DND-41 (cell line): ENCODE measurements at regions not wholly inside any gene's neighbourhood (a gene's known extent, or its start where the extent isn't known, plus 50 kb on each side); places are given as distances from the start of the nearest gene placed in this dataset.

Experiments used
- ATAC-seq: fragments of 200-7000 bp; cut with Tn5 transposase; 3 replicates; pipeline ENCODE4 v1.9.1; 2021; ENCODE audit warnings: low read depth; ENCODE audit not compliant: insufficient read depth
- DNase-seq: peaks from one replicate; pipeline ENCODE4 v3.0.0-alpha.2; 2020
- H2AFZ ChIP-seq: 2 replicates; pipeline ENCODE4 v1.6.0; 2012; ENCODE audit warnings: low read depth, low read length
- H3K27ac ChIP-seq: 2 replicates; pipeline ENCODE4 v1.5.1; 2012; ENCODE audit warnings: low read length, inconsistent platforms
- H3K27me3 ChIP-seq: fragments of 200-600 bp; sonication (generic); 2 replicates; pipeline ENCODE4 v1.6.0; 2012; ENCODE audit warnings: low read length, mild to moderate bottlenecking, inconsistent platforms; ENCODE audit not compliant: insufficient read depth, poor library complexity
- H3K36me3 ChIP-seq: 2 replicates; pipeline ENCODE4 v1.5.1; 2012; ENCODE audit warnings: low read length, inconsistent platforms; ENCODE audit not compliant: insufficient read depth
- H3K4me1 ChIP-seq: 2 replicates; pipeline ENCODE4 v1.5.1; 2012; ENCODE audit warnings: mild to moderate bottlenecking, low read length; ENCODE audit not compliant: insufficient read depth
- H3K4me2 ChIP-seq: 2 replicates; pipeline ENCODE4 v1.6.0; 2012; ENCODE audit warnings: mild to moderate bottlenecking, moderate library complexity, low read length, inconsistent platforms; ENCODE audit not compliant: insufficient read depth
- H3K4me3 ChIP-seq, 2 experiments: fragments of 200-600 bp in 1 of 2; shearing (Covaris generic) in 1 of 2; 2 replicates each; pipeline ENCODE4 v1.5.1; 2012 to 2016; ENCODE audit warnings: inconsistent platforms in 2 of 2, low read length in 2 of 2, mild to moderate bottlenecking in 2 of 2, low read depth in 1 of 2, moderate library complexity in 1 of 2
- H3K79me2 ChIP-seq: 2 replicates; pipeline ENCODE4 v1.6.0; 2012; ENCODE audit warnings: low read length, inconsistent platforms; ENCODE audit not compliant: insufficient read depth
- H3K9ac ChIP-seq: 2 replicates; pipeline ENCODE4 v1.6.0; 2012; ENCODE audit warnings: low read depth, mild to moderate bottlenecking, inconsistent platforms, low read length, moderate library complexity
- H3K9me3 ChIP-seq: 2 replicates; pipeline ENCODE4 v1.5.1; 2012; ENCODE audit warnings: low read length, moderate library complexity, mild to moderate bottlenecking, inconsistent platforms; ENCODE audit not compliant: insufficient read depth, severe bottlenecking
- H4K20me1 ChIP-seq: 2 replicates; pipeline ENCODE4 v1.6.0; 2012; ENCODE audit warnings: low read length; ENCODE audit not compliant: insufficient read depth
- EZH2 ChIP-seq: IDR thresholded peaks from 3 replicates; pipeline ENCODE4 v1.6.1; 2012; ENCODE audit warnings: borderline replicate concordance, low read depth, mild to moderate bottlenecking, moderate library complexity, low read length, inconsistent platforms; ENCODE audit not compliant: severe bottlenecking
- TF ChIP-seq, protein P1 (sequence below): IDR thresholded peaks from 2 replicates; pipeline ENCODE4 v1.5.1; 2012; ENCODE audit warnings: borderline replicate concordance, low read length, moderate library complexity, mild to moderate bottlenecking; ENCODE audit not compliant: poor library complexity, severe bottlenecking; ENCODE audit errors: extremely low read depth

GRCh38 chr2:145503511-145503910 lies 983.6 kb upstream of the ZEB2 start:
- H3K4me1 ChIP-seq, result peaks cover 9% of the 10 kb centered on the region

DNA sequence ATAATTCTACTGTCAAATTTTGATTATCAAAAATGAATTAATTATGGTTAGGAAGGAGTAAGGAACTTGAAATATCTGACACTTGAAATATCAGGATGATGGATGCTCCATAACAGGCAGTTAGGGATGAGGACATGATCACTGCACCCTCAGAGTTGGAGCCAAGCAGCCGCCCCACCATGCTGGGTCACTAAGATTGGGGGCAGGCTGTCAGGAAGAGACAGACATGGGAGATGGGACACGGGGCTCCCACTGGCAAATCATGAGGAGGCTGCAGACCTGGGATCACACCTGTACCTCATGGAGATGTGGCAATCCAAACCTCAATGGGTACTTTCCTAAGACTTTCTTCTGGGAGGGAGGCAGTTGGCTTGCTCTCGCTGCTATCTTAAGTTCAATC lies 982.0 kb upstream of the ZEB2 start:
- no peaks in the 10 kb centered on the region for H3K79me2 ChIP-seq
- H3K4me1 ChIP-seq, result peaks cover 9% of the 10 kb centered on the region
- TF ChIP-seq, protein P1, sequence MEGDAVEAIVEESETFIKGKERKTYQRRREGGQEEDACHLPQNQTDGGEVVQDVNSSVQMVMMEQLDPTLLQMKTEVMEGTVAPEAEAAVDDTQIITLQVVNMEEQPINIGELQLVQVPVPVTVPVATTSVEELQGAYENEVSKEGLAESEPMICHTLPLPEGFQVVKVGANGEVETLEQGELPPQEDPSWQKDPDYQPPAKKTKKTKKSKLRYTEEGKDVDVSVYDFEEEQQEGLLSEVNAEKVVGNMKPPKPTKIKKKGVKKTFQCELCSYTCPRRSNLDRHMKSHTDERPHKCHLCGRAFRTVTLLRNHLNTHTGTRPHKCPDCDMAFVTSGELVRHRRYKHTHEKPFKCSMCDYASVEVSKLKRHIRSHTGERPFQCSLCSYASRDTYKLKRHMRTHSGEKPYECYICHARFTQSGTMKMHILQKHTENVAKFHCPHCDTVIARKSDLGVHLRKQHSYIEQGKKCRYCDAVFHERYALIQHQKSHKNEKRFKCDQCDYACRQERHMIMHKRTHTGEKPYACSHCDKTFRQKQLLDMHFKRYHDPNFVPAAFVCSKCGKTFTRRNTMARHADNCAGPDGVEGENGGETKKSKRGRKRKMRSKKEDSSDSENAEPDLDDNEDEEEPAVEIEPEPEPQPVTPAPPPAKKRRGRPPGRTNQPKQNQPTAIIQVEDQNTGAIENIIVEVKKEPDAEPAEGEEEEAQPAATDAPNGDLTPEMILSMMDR, result no peak
- TF ChIP-seq EZH2, result no peak
- ATAC-seq (no peak; the same call in 2 of the 3 replicates), DNase-seq (peak; percentile 7)
- no peak overlapping the region for H2AFZ ChIP-seq
- no peaks in the 10 kb centered on the region for H3K9me3 ChIP-seq
- no peaks in the 10 kb centered on the region for H4K20me1 ChIP-seq
- no peak overlapping the region for H3K4me3 ChIP-seq
- H3K27me3 ChIP-seq, result no peaks in the 10 kb centered on the region
- H3K4me2 ChIP-seq, result no peak overlapping the region
- H3K36me3 ChIP-seq, result no peaks in the 10 kb centered on the region
- H3K9ac ChIP-seq, result no peak overlapping the region
- no peak overlapping the region for H3K27ac ChIP-seq

More at GRCh38 chr2:145503511-145503910, 983.6 kb upstream of the ZEB2 start:
- H3K9me3 ChIP-seq, result no peaks in the 10 kb centered on the region
- DNase-seq (no peak), ATAC-seq (no peak)
- no peaks in the 10 kb centered on the region for H3K79me2 ChIP-seq
- H3K27ac ChIP-seq, result no peak overlapping the region
- no peak overlapping the region for H2AFZ ChIP-seq
- no peak overlapping the region for H3K4me3 ChIP-seq
- no peak overlapping the region for H3K4me2 ChIP-seq
- no peak overlapping the region for H3K9ac ChIP-seq
- H3K36me3 ChIP-seq, result no peaks in the 10 kb centered on the region
- H3K27me3 ChIP-seq, result no peaks in the 10 kb centered on the region
- TF ChIP-seq, protein P1, result no peak
- TF ChIP-seq EZH2, result no peak
- no peaks in the 10 kb centered on the region for H4K20me1 ChIP-seq

GRCh38 chr2:145495590-145495989 lies 975.7 kb upstream of the ZEB2 start:
- TF ChIP-seq EZH2, result no peak
- TF ChIP-seq, protein P1, result no peak

GRCh38 chr2:145494441-145494840 lies 974.5 kb upstream of the ZEB2 start:
- Histone ChIP-seq H3K79me2 (no peaks in the 10 kb centered on the region), H4K20me1 (no peaks in the 10 kb centered on the region), H3K27ac (no peak overlapping the region), H3K9me3 (peaks cover 22% of the 10 kb centered on the region), H3K4me3 (no peak overlapping the region), H3K9ac (no peak overlapping the region), H3K4me1 (no peaks in the 10 kb centered on the region), H2AFZ (no peak overlapping the region), H3K4me2 (no peak overlapping the region), H3K27me3 (no peaks in the 10 kb centered on the region), H3K36me3 (no peaks in the 10 kb centered on the region)
- DNase-seq (no peak), ATAC-seq (no peak)
- TF ChIP-seq, protein P1, result no peak

More at GRCh38 chr2:145495590-145495989, 975.7 kb upstream of the ZEB2 start:
- Histone ChIP-seq H4K20me1 (no peaks in the 10 kb centered on the region), H3K4me3 (no peak overlapping the region), H2AFZ (peak overlapping the region; percentile 5; the same call in 1 of the 2 replicates), H3K4me1 (no peaks in the 10 kb centered on the region), H3K4me2 (no peak overlapping the region), H3K27me3 (no peaks in the 10 kb centered on the region), H3K9me3 (peaks cover 22% of the 10 kb centered on the region), H3K36me3 (no peaks in the 10 kb centered on the region), H3K27ac (no peak overlapping the region), H3K9ac (no peak overlapping the region), H3K79me2 (no peaks in the 10 kb centered on the region)
- no peak for DNase-seq
- no peak for ATAC-seq
